ENCODE measurements at regions not wholly inside any gene's neighbourhood (a gene's known extent, or its start where the extent isn't known, plus 50 kb on each side); places are given as distances from the start of the nearest gene placed in this dataset.

GRCh38 chr5:99331061-99331460 lies 402.3 kb upstream of the CHD1 start:
- no peak for DNase-seq (ENCODE audit: extremely low read depth, low read depth)
- TF ChIP-seq, protein P1, sequence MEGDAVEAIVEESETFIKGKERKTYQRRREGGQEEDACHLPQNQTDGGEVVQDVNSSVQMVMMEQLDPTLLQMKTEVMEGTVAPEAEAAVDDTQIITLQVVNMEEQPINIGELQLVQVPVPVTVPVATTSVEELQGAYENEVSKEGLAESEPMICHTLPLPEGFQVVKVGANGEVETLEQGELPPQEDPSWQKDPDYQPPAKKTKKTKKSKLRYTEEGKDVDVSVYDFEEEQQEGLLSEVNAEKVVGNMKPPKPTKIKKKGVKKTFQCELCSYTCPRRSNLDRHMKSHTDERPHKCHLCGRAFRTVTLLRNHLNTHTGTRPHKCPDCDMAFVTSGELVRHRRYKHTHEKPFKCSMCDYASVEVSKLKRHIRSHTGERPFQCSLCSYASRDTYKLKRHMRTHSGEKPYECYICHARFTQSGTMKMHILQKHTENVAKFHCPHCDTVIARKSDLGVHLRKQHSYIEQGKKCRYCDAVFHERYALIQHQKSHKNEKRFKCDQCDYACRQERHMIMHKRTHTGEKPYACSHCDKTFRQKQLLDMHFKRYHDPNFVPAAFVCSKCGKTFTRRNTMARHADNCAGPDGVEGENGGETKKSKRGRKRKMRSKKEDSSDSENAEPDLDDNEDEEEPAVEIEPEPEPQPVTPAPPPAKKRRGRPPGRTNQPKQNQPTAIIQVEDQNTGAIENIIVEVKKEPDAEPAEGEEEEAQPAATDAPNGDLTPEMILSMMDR (IDR thresholded peaks at IDR 0.05; ENCODE audit: low read depth, low read length) = no peak

DNA sequence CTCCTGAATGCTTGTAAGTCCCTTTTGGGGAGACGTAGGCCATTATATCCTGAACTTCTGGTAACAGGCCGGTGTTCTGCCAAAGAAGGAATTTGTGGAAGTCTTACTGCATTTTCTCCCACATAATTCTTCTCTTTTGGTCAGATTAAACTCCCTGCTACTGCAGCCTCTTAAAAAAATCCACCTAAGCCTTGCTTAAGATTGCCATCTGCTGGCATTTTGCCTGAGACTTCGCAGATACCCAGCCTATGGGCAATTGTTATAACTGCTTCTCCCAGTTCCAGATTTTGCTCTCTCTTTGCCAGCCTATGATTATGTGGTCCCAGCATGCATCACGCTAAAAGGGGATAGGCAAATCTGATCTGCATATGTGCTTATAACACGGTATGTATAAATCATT lies 391.6 kb upstream of the CHD1 start:
- TF ChIP-seq, protein P1 (IDR thresholded peaks at IDR 0.05; ENCODE audit: low read depth, low read length) = no peak
- no peak for DNase-seq (ENCODE audit: extremely low read depth, low read depth)

- TF ChIP-seq, protein P1 (IDR thresholded peaks at IDR 0.05; ENCODE audit: low read depth, low read length) = no peak
- no peak for DNase-seq (ENCODE audit: extremely low read depth, low read depth)
These were observed 388.3 kb upstream of the CHD1 start for GRCh38 chr5:99317136-99317535.

DNA sequence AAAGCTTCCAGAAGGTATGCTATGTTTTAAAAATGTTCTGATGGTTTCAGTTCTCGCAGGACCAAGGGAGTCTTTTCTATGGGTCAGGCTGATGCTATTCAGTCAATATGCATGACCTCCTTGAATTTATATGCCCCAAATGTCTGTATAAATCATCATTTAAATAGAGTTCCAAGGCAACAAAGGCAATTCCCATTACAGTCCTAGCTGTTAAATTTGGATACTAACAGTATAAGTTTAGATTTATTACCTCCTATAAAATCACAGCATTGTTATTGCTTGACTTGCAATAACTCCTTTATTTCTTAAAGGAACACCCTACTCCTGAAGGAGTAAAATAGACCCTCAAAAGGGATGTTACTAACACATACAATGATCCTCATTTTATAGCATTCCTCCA lies 387.7 kb upstream of the CHD1 start:
- TF ChIP-seq, protein P1 (IDR thresholded peaks at IDR 0.05; ENCODE audit: low read depth, low read length) = no peak
- no peak for DNase-seq (ENCODE audit: extremely low read depth, low read depth)

GRCh38 chr5:99315413-99316183 lies 386.8 kb upstream of the CHD1 start:
- TF ChIP-seq, protein P1 (IDR thresholded peaks at IDR 0.05; ENCODE audit: low read depth, low read length) = no peak
- no peak for DNase-seq (ENCODE audit: extremely low read depth, low read depth)

DNA sequence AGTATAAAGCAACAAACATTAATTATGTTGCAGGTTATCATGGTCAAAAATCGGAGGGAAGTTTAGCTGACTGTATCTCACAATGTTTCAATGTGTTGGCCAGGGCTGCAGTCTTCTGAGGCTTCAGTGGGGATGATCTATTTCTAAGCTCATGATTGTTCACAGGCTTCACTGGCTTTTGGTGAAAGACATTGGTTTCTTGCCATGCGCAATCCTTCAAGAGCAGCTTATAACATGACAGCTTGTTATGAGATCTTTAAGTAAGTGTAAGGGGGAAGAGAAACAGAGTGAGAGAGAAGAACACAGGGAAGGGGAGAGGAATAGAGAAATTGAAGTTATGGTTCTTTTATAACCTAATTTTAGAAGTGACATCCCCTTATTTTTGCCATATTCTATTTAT lies 385.9 kb upstream of the CHD1 start:
- no peak for DNase-seq (ENCODE audit: extremely low read depth, low read depth)
- TF ChIP-seq, protein P1 (IDR thresholded peaks at IDR 0.05; ENCODE audit: low read depth, low read length) = no peak

GRCh38 chr5:99308131-99308530 lies 379.3 kb upstream of the CHD1 start:
- TF ChIP-seq, protein P1 (IDR thresholded peaks at IDR 0.05; ENCODE audit: low read depth, low read length) = no peak
- no peak for DNase-seq (ENCODE audit: extremely low read depth, low read depth)

Measured in AG09319 (cell line).